ENCODE measurements at regions not wholly inside any gene's neighbourhood (a gene's known extent, or its start where the extent isn't known, plus 50 kb on each side); places are given as distances from the start of the nearest gene placed in this dataset.

DNA sequence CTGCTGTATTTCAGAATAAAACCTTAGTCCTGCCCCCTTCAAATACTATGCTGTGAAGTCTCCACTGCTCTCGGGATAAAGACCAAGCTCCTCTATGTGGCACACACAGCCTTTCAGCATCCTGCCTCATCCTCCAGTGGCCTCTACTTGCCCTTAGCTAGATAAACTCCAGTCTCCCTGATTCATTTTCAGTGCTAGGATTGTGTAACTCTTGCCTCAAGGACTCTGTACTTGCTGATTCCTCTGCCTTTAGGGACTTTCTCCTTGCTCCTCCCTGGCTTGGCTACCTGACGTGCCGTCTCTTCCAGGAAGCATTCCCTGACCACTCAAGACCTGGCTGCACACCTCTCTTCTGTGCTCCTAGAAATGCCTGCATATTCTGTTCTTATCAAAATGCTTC is 416.7 kb downstream of the MTX2 start:
- DNase-seq: no peak

- DNase-seq: no peak
These were observed 417.1 kb downstream of the MTX2 start for GRCh38 chr2:176686328-176686727.

DNA sequence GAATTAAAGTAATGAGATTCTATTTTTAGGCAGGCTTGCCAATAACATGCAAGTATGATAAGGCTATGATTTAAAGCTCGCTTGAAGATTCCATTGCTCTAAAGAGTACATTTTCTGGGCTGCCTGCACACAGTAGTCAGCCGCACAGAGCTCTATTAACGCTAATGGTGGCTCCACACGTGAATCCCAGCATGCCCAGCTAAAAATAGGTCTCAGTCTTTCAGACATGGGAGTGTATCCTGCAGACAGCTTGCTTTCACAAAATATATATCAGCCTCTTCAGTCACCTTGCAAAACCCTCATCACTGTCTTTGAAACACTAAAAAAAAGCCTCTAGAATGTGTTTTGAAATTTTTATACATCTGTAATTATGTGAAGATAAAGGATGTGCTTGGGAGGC is 418.1 kb downstream of the MTX2 start:
- DNase-seq: no peak

- DNase-seq: no peak
These were observed 418.7 kb downstream of the MTX2 start for GRCh38 chr2:176687944-176688343.

- no peak for DNase-seq
These were observed 420.5 kb downstream of the MTX2 start for GRCh38 chr2:176689711-176690110.

DNA sequence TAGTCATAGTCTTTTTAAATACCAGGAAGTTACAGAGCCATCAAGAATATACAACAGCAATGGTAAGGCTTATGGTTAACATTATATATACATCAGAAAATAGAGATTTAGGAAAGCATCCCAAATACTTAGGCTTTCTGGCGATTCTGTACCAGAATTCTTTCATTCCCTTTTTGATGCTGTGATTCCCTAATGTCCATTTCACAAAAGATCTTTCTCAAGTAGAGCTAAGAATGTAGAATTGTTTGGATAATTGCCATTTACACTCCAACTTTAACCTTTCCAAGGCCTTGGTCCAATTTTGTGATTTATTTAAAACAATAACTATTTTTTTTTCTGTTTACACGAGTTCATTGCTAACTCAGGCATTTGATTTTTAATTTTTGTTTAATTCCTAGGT is 422.2 kb downstream of the MTX2 start:
- no peak for DNase-seq

- no peak for DNase-seq
These were observed 423.3 kb downstream of the MTX2 start for GRCh38 chr2:176692533-176692932.

DNA sequence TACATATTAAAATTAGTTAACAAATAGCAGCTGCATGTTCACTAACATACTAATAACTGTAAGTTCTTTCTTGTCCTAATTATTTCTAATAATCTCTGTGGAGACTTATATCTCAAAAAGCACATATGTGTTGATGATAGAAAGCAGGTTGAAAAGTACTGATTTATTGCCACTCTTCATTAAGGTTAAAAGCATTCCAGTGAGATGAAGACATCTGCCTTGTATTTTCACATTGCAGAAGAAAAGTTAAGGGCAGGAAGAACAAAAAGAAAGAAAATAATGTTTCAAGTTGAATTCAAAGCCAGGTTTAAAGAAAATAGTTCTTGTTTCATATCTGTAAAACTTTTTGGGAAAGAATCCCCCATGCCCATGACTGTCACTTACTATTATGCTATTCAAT is 429.9 kb downstream of the MTX2 start:
- no peak for DNase-seq

GRCh38 chr2:176699644-176700043 is 430.4 kb downstream of the MTX2 start:
- DNase-seq: no peak

DNA sequence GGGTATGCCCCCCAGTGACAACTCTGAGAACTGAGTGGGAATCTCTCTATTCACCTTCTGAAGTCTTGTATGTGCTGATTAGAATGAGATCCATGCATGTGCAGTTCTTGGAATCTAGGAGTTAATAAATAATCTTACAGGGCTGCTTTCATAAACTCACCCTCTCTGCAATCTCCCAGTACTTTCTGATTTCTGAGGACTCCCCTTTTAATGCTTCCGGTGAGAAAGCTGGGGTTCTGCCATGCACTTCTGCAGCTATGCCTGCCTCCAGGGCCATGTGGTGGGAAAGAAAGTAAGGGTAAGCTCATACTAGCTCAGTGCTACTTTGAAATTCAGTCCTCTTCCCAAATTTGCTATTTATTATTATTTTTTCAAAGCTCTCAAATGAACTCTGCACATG is 432.9 kb downstream of the MTX2 start:
- DNase-seq: no peak

DNA sequence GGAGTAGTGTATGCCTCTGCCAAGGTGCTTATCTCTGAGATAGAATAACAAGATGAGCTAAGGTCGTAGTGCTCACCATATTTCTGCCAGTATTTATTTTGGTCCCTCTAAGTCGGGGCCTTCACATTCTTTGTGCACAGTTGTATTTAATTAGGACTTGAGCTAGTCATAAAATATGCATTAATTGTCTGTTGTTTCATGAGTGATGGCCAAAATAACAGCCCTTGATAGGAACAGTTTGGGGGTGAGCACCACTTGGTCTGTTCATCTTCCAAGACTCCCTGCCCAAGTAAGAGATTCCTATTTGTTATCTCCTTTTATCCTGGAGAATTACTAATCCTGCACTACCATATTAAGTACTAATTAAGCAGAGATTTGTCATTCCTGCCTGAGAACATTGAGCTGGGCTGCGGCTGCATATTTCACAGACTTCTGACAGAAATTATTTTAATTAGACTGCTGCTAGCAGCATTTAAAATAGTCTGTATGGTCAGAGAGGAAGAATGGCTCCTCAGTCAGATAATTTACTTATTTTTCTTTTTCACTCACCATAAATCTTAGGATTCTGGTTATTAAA is 435.1 kb downstream of the MTX2 start:
- no peak for DNase-seq

- DNase-seq: no peak
These were observed 440.1 kb downstream of the MTX2 start for GRCh38 chr2:176709149-176709951.

GRCh38 chr2:176709991-176710390 is 440.7 kb downstream of the MTX2 start:
- DNase-seq: no peak

- no peak for DNase-seq
These were observed 441.5 kb downstream of the MTX2 start for GRCh38 chr2:176710657-176711186.

DNA sequence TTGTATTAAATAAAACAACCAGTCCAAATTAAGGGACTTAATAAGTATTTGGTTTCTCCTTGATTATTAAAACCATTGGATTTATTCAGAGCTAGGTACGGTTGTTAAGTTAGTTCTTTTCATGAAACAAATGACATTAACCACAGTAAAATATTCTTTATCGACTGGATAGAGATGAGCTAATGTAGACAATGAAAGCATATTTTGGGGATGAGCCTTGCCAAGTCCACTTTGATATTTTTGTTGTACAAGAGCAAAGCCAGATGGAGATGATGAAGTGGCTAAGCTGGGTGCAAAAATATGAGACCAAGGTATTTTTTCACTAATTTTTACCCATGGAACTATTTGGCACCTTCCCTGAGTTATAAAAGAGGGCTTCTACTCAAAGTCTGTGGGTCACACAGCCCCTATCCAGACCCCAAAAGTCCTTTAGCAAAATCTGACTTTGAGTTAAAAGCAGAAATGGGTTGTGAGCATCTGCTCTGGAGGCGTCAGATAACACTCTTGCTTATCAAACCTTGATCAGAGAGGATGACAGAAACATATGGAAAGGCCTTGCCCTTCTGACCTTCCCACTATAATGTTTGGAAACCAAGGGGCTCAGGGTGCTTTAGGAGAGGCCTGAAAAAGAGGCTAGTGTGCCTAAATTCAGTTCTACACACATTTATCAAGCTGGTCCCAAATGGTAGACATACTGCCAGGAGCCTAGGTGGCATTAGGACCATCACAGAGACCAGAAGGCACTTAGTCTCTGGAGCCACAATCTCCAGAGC is 456.8 kb downstream of the MTX2 start:
- DNase-seq: no peak

DNA sequence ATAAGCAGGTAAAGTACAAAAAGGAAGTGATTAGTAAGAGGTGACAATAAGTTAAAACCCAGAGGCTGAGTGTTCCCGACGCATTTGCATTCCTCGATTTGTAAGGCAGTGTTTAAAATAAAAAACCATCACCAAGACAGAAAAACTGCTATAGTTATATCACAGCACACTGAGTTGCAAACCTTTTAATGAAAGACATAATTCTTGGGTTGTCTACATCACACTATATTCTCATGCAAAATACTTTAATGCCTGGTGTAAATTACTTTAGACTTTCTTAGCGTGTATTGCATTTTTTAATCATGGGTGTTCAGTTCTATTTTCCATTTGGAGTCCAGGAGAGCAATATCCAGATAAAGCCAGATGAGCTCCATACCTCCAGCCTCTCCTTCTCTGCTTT is 458.5 kb downstream of the MTX2 start:
- DNase-seq: no peak

GRCh38 chr2:176729706-176730569 is 460.7 kb downstream of the MTX2 start:
- DNase-seq: no peak

GRCh38 chr2:176732780-176733179 is 463.5 kb downstream of the MTX2 start:
- no peak for DNase-seq

GRCh38 chr2:176733698-176734430 is 464.6 kb downstream of the MTX2 start:
- no peak for DNase-seq

GRCh38 chr2:176734868-176735267 is 465.6 kb downstream of the MTX2 start:
- DNase-seq: no peak

DNA sequence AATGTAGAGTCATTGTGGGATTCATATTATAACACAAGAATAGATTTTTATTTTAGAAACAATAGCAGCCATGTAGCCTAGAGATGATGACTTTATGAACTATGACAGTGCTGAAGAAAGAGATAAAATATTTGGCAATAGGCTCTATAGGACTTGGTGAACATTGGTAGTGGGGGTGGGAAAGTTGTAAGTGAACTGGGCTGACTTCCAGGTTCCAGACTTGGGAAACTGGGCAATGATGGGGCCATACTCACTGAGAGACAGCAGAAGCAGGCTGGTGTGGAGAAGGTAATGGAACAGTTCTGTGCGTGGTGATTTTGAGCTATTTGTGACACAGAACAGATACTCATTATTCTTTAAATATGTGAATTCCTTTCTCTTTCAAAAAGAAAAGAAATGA is 470.3 kb upstream of the HNRNPA3 start:
- no peak for DNase-seq

GRCh38 chr2:176743671-176744070 is 468.9 kb upstream of the HNRNPA3 start:
- no peak for DNase-seq
